ENCODE measurements at regions not wholly inside any gene's neighbourhood (a gene's known extent, or its start where the extent isn't known, plus 50 kb on each side); places are given as distances from the start of the nearest gene placed in this dataset.
"Not testable (repeated sequence)": the region's sequence is repeated elsewhere in the genome, so short reads cannot be mapped to it uniquely, and the experiment has no call there.

DNA sequence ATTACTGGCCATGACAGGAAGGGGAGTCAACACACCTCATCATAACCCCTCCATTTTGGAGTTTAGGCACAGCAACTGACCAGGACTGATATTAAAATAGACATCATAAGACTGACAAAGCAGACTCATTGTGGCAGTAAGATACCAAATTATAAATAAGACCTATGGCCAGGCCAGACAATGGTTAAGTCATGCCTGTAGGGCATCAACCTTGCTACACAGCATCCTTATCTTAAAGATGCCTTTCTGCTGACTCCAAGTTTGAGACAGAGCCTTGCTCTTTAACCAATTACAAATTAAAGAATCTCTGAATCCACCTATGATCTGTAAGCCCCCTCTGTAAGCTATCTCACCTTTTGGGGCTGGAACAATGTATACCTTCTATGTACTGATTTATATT is 65.5 kb downstream of the VCX2 start:
- no peak for DNase-seq (ENCODE audit: low spot score)

- DNase-seq (ENCODE audit: low spot score), result no peak
Observed at GRCh38 chrX:8103655-8104054, 67.4 kb downstream of the VCX2 start.

- no peak for DNase-seq (ENCODE audit: low spot score)
Observed at GRCh38 chrX:8091510-8091909, 79.6 kb downstream of the VCX2 start.

GRCh38 chrX:8090906-8091305 is 80.2 kb downstream of the VCX2 start:
- DNase-seq (ENCODE audit: low spot score), result no peak

DNA sequence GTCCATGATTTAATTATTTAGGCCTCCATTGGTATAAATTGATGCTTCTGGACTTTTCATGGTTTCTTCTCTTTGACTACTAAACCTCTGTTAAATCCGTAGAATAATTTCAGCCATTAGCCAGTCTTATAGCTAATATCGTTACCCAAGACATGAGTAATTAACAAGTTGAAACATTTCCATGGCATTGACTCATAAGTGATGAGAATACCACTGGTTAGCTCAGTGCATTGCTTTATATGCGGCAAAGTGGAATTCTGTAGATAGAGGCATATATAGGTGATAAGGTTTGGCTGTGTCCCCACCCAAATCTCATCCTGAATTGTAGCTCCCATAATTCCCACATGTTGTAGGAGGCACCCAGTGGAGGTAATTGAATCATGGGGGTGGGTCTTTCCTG is 80.6 kb downstream of the VCX2 start:
- no peak for DNase-seq (ENCODE audit: low spot score)

GRCh38 chrX:8089141-8089540 is 81.9 kb downstream of the VCX2 start:
- no peak for DNase-seq (ENCODE audit: low spot score)

DNA sequence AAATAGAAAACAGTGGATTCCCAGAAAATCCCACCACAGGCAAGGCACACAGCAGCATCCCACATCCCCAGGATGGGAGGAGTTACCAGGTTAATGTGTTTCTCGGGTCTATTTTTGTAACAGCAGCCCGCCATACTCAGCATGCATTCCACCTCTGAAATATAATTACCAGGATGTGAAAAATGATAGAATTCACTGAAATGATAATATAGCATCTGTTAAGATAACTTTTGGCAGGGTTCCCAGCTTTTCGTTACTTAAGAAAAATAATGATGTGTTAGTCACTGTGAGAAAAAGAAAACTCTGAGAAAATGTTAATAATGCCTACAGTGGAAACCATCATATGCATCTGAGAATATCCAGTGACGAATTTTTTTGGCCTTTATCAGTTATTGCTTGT is 87.1 kb downstream of the VCX2 start:
- no peak for DNase-seq (ENCODE audit: low spot score)

GRCh38 chrX:8083286-8083685 is 87.8 kb downstream of the VCX2 start:
- no peak for DNase-seq (ENCODE audit: low spot score)

DNA sequence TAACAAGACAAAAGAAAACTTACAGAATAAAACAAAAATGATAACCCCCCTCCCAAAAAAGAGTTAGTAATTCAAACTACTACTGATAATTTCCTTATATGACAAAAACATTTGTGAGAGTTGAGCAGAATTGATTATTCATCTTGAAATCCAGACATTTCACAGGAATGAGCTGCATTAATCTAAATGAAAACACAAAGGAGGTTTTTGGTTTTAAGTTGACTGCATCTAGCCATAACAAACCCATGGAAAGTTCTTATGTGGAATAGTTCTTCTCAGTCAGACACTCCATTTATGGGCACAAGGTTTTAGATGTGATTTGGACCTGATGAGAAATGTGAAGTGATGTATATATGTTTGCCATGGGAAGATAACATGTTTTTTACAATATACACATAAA is 95.4 kb downstream of the VCX2 start:
- DNase-seq (ENCODE audit: low spot score), result no peak

DNA sequence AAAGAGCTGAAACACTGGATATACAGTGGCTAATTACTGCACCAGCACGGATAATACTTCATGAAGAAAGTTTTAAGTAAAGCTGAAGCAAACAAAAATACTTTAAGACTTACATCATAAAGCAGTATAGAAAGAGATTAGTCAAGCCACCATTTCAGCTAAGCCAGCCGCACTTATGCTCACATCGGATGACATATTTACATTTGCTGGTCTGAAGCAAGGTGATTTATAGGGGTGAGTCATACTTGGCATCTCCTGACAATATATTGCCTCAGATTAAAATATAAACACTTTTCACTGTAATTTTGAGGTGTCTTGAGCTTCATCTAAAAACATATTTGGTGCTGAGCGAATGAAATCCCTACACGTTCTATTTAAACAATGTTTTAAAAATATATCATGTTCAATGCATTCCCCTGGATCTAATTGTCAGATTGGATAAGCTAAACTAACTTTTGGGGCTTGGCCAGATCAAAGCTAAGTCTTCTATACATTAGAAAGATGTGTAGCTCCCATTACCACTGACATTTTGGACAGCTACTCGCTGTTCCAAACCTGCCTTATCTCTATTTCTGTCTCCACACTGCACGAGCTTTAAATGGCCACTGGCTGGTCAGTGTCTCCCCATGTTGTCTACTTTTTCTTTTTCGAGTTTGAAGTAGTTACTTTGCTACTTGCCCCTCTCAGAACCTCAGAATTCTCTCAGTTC is 103.2 kb downstream of the VCX2 start:
- no peak for DNase-seq (ENCODE audit: low spot score)

- DNase-seq (ENCODE audit: low spot score), result no peak
Observed at GRCh38 chrX:8052909-8053308, 118.2 kb downstream of the VCX2 start.

DNA sequence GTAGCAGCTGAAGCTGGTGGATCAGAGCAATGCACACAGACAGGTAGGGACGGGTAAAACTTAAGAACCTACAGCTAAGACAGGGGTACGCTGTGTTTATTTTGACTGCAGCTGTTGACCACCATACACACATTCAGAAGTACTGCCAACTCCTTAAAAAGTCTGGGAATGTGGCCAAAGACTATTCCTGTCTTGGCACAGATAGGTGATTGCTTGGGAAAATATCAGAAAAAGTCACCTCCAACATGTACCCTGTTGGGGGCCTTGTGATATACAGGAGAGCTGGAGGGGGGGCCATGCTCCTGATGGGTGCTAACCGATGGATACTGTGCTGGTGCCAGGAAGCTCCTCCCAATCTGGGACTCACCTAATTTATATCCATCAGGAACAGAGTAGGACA is 121.2 kb downstream of the VCX2 start:
- no peak for DNase-seq (ENCODE audit: low spot score)

GRCh38 chrX:8048466-8048865 is 121.3 kb upstream of the PNPLA4 start:
- no peak for DNase-seq (ENCODE audit: low spot score)

- no peak for DNase-seq (ENCODE audit: low spot score)
Observed at GRCh38 chrX:8044947-8045346, 117.7 kb upstream of the PNPLA4 start.

DNA sequence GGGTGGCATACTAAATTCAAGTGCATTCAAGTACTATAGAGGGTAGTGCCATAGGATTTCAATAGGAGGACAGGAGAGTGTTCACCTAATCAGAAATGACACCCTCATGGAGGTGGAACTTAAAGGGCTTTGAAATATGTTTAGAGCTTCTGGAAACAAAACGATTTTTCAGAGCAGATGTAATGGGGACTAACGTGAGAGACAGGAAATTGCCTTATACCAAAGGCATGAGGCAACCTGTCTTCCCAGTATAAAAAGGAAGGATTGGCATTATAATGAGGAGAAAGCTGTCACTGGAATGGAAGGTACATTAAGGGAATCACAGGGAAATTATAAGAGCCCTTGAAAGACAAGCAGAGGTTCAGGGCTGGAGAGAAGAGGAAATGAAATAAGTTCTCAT is 116.3 kb upstream of the PNPLA4 start:
- no peak for DNase-seq (ENCODE audit: low spot score)

- DNase-seq (ENCODE audit: low spot score), result no peak
Observed at GRCh38 chrX:8043121-8043520, 115.9 kb upstream of the PNPLA4 start.

DNA sequence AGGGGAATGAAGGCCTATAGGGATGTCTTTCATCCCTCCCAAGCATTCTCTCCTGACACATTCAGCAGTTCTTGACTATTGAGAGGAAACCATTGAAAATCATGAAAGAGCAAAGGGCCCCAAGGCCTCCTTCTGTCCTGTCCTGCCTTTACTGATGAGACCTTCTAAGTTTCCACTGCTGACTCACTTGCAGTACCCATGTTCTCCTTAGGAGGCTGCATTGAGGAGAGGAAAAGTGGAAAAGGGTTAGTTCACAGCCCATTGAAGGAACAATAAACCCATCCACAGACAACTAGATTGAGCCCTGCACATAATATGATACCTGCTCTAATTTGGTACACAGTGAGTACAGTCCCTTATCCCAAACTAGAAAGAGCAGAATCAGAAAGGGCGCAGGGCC is 115.1 kb upstream of the PNPLA4 start:
- no peak for DNase-seq (ENCODE audit: low spot score)

- not testable (repeated sequence) for DNase-seq (ENCODE audit: low spot score)
Observed at GRCh38 chrX:8039711-8040110, 112.5 kb upstream of the PNPLA4 start.

GRCh38 chrX:8037593-8038348 is 110.6 kb upstream of the PNPLA4 start:
- DNase-seq (ENCODE audit: low spot score), result no peak

- DNase-seq (ENCODE audit: low spot score), result no peak
Observed at GRCh38 chrX:8036914-8037313, 109.7 kb upstream of the PNPLA4 start.

DNA sequence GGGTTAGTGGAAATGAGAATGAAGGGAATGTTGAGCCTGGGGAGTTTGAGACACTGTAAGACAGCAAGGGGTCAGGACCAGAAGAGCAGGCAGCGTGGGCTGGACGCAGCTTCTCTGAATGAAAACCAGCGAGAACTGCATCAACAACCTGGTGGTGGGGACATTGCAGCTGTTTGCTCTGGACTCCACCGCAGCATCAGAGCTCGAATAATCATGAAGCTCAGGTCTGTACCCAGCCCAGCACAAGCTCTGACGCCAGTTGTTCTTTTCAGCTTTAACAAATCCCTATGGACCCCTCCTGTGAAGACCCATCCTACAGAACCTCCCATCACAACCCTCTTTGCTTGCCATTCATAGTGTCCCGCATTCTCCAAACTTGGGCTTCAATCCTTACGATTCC is 106.8 kb upstream of the PNPLA4 start:
- no peak for DNase-seq (ENCODE audit: low spot score)

- DNase-seq (ENCODE audit: low spot score), result no peak
Observed at GRCh38 chrX:8033175-8033574, 106.0 kb upstream of the PNPLA4 start.

DNA sequence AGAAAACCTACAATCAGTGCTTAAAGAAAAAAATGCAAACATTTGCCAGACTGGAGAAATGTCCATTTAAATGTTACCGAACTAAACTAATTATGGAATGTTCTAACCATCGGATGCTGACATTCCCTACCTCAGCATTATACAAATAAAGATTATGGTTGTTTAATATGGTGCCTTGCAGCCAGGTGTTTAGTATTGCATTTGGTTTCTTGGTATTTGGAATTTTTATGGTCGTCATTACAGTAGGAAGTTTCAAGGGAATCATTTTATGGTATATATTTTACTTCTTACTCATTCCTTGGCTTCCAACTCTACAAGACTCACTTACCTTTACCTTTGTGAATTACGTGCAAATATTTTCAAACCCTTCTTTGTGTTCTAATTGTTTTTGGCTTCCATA is 103.1 kb upstream of the PNPLA4 start:
- DNase-seq (ENCODE audit: low spot score), result no peak

DNA sequence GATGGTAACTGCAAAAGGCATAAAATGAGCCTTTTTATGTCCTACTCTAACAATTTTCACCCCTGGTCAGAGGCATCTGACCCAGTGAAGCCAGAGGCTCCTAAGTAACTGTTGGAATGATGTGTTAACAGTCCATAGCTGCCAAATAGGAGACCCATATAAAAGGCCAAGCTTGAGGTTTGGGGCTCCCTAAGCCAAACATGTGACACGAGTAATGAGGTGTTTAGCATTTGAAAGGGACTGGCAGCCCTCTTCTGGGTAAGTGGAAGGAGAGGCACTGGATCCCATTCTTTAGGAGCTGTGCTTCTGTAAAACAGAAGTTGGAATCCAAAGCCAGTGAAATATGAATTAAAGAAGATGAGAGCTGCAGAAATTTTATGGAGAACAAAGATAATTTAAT is 100.6 kb upstream of the PNPLA4 start:
- DNase-seq (ENCODE audit: low spot score), result no peak

Data from activated CD4-positive, alpha-beta T cell treated with anti-CD3 and anti-CD28 coated beads, Interleukin-2, Interleukin-4, amounts not matched to agents 100 ng/mL and 50 ng/mL, durations not matched to agents 16 hours and 8 hours (primary cell).